ENCODE measurements at regions not wholly inside any gene's neighbourhood (a gene's known extent, or its start where the extent isn't known, plus 50 kb on each side); places are given as distances from the start of the nearest gene placed in this dataset.

DNA sequence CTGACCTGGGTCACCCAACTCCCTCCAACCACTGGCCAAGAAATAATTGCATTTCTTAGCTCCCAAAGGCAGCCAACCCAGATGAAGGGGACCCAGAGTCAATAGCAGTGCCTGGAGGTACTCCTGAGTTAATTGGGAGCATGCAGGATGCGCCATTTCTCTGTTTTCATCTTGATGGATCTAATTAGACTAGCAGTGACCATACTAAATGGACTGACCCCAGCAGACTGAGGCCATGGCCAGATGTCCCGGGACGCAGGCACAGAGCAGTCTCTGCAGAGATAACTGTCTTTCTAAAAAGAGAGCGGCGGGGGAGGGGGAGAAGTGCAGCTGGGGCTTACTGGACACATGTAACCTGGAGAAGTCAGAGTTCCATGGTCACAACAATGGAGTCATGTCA lies 53.2 kb upstream of the CMKLR1 start:
- POLR2A ChIA-PET = no interaction called here
- Mint-ChIP-seq H3K36me3 (no peaks in the 10 kb centered on the region), H3K9me3 (peaks cover 8% of the 10 kb centered on the region), H3K4me1 (peaks cover 5% of the 10 kb centered on the region; the same call in 1 of the 2 replicates), H3K4me3 (no peak overlapping the region), H3K27ac (no peak overlapping the region), H3K27me3 (ENCODE audit: low read depth) (peaks cover 4% of the 10 kb centered on the region; the same call in 1 of the 2 replicates)
- no peak for TF ChIP-seq FOXP4 (CRISPR knock-in tag; IDR thresholded peaks at IDR 0.05)
- no peak for TF ChIP-seq HMGA2 (CRISPR knock-in tag; IDR thresholded peaks at IDR 0.05)
- TF ChIP-seq JUN (CRISPR knock-in tag; IDR thresholded peaks at IDR 0.05) = no peak
- TF ChIP-seq, protein P1, sequence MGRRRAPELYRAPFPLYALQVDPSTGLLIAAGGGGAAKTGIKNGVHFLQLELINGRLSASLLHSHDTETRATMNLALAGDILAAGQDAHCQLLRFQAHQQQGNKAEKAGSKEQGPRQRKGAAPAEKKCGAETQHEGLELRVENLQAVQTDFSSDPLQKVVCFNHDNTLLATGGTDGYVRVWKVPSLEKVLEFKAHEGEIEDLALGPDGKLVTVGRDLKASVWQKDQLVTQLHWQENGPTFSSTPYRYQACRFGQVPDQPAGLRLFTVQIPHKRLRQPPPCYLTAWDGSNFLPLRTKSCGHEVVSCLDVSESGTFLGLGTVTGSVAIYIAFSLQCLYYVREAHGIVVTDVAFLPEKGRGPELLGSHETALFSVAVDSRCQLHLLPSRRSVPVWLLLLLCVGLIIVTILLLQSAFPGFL (CRISPR knock-in tag; IDR thresholded peaks at IDR 0.05; ENCODE audit: borderline replicate concordance) = no peak
- no peak for TF ChIP-seq IRF2 (CRISPR knock-in tag; IDR thresholded peaks at IDR 0.05; ENCODE audit: borderline replicate concordance, low read depth)
- TF ChIP-seq, protein P2, sequence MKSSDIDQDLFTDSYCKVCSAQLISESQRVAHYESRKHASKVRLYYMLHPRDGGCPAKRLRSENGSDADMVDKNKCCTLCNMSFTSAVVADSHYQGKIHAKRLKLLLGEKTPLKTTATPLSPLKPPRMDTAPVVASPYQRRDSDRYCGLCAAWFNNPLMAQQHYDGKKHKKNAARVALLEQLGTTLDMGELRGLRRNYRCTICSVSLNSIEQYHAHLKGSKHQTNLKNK (CRISPR knock-in tag; IDR thresholded peaks at IDR 0.05) = no peak
- TF ChIP-seq GTF2I (CRISPR knock-in tag; conservative IDR thresholded peaks at IDR 0.05) = no peak
- TF ChIP-seq ZNF671 (CRISPR knock-in tag; IDR thresholded peaks at IDR 0.05) = no peak
- TF ChIP-seq MXD4 (CRISPR knock-in tag; IDR thresholded peaks at IDR 0.05; ENCODE audit: borderline replicate concordance) = no peak
- no peak for TF ChIP-seq ZBTB21 (CRISPR knock-in tag; IDR thresholded peaks at IDR 0.05; ENCODE audit: borderline replicate concordance)
- no peak for TF ChIP-seq SP1 (CRISPR knock-in tag; conservative IDR thresholded peaks at IDR 0.05)
- no peak for TF ChIP-seq FOXK1 (CRISPR knock-in tag; IDR thresholded peaks at IDR 0.05)
- TF ChIP-seq ETV6 (CRISPR knock-in tag; IDR thresholded peaks at IDR 0.05) = no peak
- no peak for TF ChIP-seq ZBTB43 (CRISPR knock-in tag; IDR thresholded peaks at IDR 0.05)
- no peak for TF ChIP-seq RELA (CRISPR knock-in tag; IDR thresholded peaks at IDR 0.05; ENCODE audit: borderline replicate concordance)
- TF ChIP-seq ZNF263 (CRISPR knock-in tag; IDR thresholded peaks at IDR 0.05; ENCODE audit: low read depth) = no peak
- no peak for TF ChIP-seq GABPB1 (CRISPR knock-in tag; IDR thresholded peaks at IDR 0.05)
- TF ChIP-seq ZSCAN18 (CRISPR knock-in tag; IDR thresholded peaks at IDR 0.05) = no peak
- TF ChIP-seq ZNF532 (CRISPR knock-in tag; IDR thresholded peaks at IDR 0.05; ENCODE audit: borderline replicate concordance) = no peak
- CTCF ChIA-PET = no interaction called here
- DNase-seq (ENCODE audit: low spot score) = no peak
- no peak for ATAC-seq
